H1 (cell line): ENCODE measurements at regions not wholly inside any gene's neighbourhood (a gene's known extent, or its start where the extent isn't known, plus 50 kb on each side); places are given as distances from the start of the nearest gene placed in this dataset.

Source experiments
- CTCF ChIA-PET: fragments of 300-600 bp; sonication (Branson Sonifier 250); formaldehyde crosslinking; loops from one replicate; lab custom pipeline; 2021; ENCODE audit not compliant: partially characterized antibody; lab: Charles Lee
- POLR2A ChIA-PET: fragments of 300-600 bp; sonication (Branson Sonifier 250); formaldehyde crosslinking; loops from one replicate; lab custom pipeline; 2021; ENCODE audit warnings: inconsistent platforms; ENCODE audit not compliant: partially characterized antibody; lab: Charles Lee
- DNase-seq, 2 experiments: peaks; one replicate each; pipeline versions ENCODE4 v3.0.0 to v3.0.0-alpha.2; 2010 to 2022; ENCODE audit warnings: low spot score in 2 of 2, low read depth in 1 of 2, mixed read lengths in 1 of 2
- FAIRE-seq: peaks from 2 replicates; lab custom pipeline; 2011; peaks lifted over from hg19 to GRCh38; lab: Jason Lieb, UNC
- H2AFZ ChIP-seq: 2 replicates; pipeline ENCODE4 v1.8.1; 2012; ENCODE audit warnings: low read length, inconsistent platforms
- H2AK5ac ChIP-seq: 2 replicates; pipeline ENCODE4 v1.6.1; 2013; ENCODE audit warnings: low read depth, low read length
- H2BK120ac ChIP-seq: replicated peaks from 2 replicates; pipeline ENCODE3; 2013; ENCODE audit warnings: low read depth, low read length, inconsistent platforms
- H2BK12ac ChIP-seq: 2 replicates; pipeline ENCODE4 v1.6.1; 2013; ENCODE audit warnings: low read depth, low read length
- H2BK15ac ChIP-seq: 2 replicates; pipeline ENCODE4 v1.6.1; 2013; ENCODE audit warnings: low read length
- H2BK20ac ChIP-seq: 2 replicates; pipeline ENCODE4 v1.6.1; 2013; ENCODE audit warnings: low read length
- H2BK5ac ChIP-seq: 2 replicates; pipeline ENCODE4 v1.6.1; 2013; ENCODE audit warnings: low read depth, low read length
- H3K14ac ChIP-seq: 2 replicates; pipeline ENCODE4 v1.6.1; 2013; ENCODE audit warnings: inconsistent platforms; ENCODE audit not compliant: insufficient read length
- H3K18ac ChIP-seq: 2 replicates; pipeline ENCODE4 v1.6.1; 2013; ENCODE audit warnings: low read length; ENCODE audit errors: extremely low read depth
- H3K23ac ChIP-seq: 2 replicates; pipeline ENCODE4 v1.6.1; 2013; ENCODE audit warnings: inconsistent platforms; ENCODE audit not compliant: insufficient read length
- H3K23me2 ChIP-seq: 2 replicates; pipeline ENCODE4 v1.6.1; 2013; ENCODE audit warnings: low read depth, low read length
- H3K27ac ChIP-seq: 2 replicates; pipeline ENCODE4 v1.6.1; 2011; ENCODE audit warnings: low read depth, low read length, inconsistent platforms
- H3K27me3 ChIP-seq, 4 experiments: replicated peaks in 1 of 4; 1 replicate in 1 of 4; 2 replicates in 3 of 4; pipeline versions ENCODE4 v1.6.1 to v1.8.1; 2011 to 2013; ENCODE audit warnings: low read length in 3 of 4, mild to moderate bottlenecking in 3 of 4, inconsistent platforms in 2 of 4, mixed read lengths in 2 of 4, moderate library complexity in 1 of 4; ENCODE audit not compliant: control insufficient read depth in 3 of 4, insufficient read depth in 3 of 4; ENCODE audit errors: extremely low read depth in 1 of 4
- H3K36me3 ChIP-seq, 4 experiments: 2 replicates each; pipeline versions ENCODE4 v1.6.1 to v1.8.1; 2011 to 2013; ENCODE audit warnings: mild to moderate bottlenecking in 4 of 4, low read length in 3 of 4, moderate library complexity in 2 of 4, control low read depth in 1 of 4, inconsistent platforms in 1 of 4; ENCODE audit not compliant: insufficient read depth in 4 of 4, control insufficient read depth in 2 of 4
- H3K4ac ChIP-seq: replicated peaks from 2 replicates; pipeline ENCODE3; 2013; ENCODE audit warnings: low read length, low read depth, mixed read lengths, inconsistent platforms; ENCODE audit not compliant: insufficient read length
- H3K4me1 ChIP-seq, 4 experiments: replicated peaks in 1 of 4; 1 replicate in 1 of 4; 2 replicates in 3 of 4; pipeline versions ENCODE4 v1.6.1 to v1.8.1; 2011 to 2013; ENCODE audit warnings: low read length in 3 of 4, inconsistent platforms in 2 of 4, mixed read lengths in 1 of 4; ENCODE audit not compliant: insufficient read depth in 4 of 4, control insufficient read depth in 3 of 4
- H3K4me2 ChIP-seq, 2 experiments: 2 replicates each; pipeline versions ENCODE4 v1.6.1 to v1.8.1; 2011 to 2013; ENCODE audit warnings: low read depth in 2 of 2, low read length in 2 of 2, control low read depth in 1 of 2, inconsistent platforms in 1 of 2, mild to moderate bottlenecking in 1 of 2; ENCODE audit not compliant: insufficient read depth in 1 of 2
- H3K4me3 ChIP-seq, 4 experiments: fragments of 200-600, 300-600 bp in 1 of 4; sonication (generic), shearing (Covaris generic), sonication (Bioruptor Twin) in 1 of 4; 2 replicates each; pipeline versions ENCODE4 v1.5.1 to v1.8.1; 2011 to 2016; ENCODE audit warnings: low read length in 4 of 4, low read depth in 3 of 4, control low read depth in 2 of 4, inconsistent platforms in 2 of 4, mild to moderate bottlenecking in 2 of 4, mixed read lengths in 1 of 4, moderate library complexity in 1 of 4; ENCODE audit not compliant: insufficient read depth in 2 of 4; ENCODE audit errors: extremely low read depth in 1 of 4
- H3K56ac ChIP-seq: replicated peaks from 2 replicates; pipeline ENCODE3; 2013; ENCODE audit warnings: low read depth, mild to moderate bottlenecking, mixed read lengths, low read length, inconsistent platforms; ENCODE audit not compliant: insufficient read length
- H3K79me1 ChIP-seq: 2 replicates; pipeline ENCODE4 v1.6.1; 2013; ENCODE audit warnings: low read depth, low read length, control low read depth
- H3K79me2 ChIP-seq, 2 experiments: 2 replicates each; pipeline versions ENCODE4 v1.6.1 to v1.8.1; 2012 to 2013; ENCODE audit warnings: low read length in 2 of 2, mild to moderate bottlenecking in 2 of 2, inconsistent platforms in 1 of 2; ENCODE audit not compliant: insufficient read depth in 2 of 2, control insufficient read depth in 1 of 2
- H3K9ac ChIP-seq, 4 experiments: replicated peaks in 1 of 4; 1 replicate in 1 of 4; 2 replicates in 3 of 4; pipeline versions ENCODE4 v1.6.1 to v1.8.1; 2011 to 2013; ENCODE audit warnings: low read depth in 3 of 4, low read length in 3 of 4, control low read depth in 2 of 4, mild to moderate bottlenecking in 2 of 4, moderate library complexity in 2 of 4, inconsistent platforms in 1 of 4; ENCODE audit errors: extremely low read depth in 1 of 4
- H3K9me3 ChIP-seq, 2 experiments: 2 replicates each; pipeline versions ENCODE4 v1.6.1 to v1.8.1; 2012 to 2013; ENCODE audit warnings: mild to moderate bottlenecking in 2 of 2, moderate library complexity in 2 of 2, control low read depth in 1 of 2, inconsistent platforms in 1 of 2, low read depth in 1 of 2, low read length in 1 of 2, mixed read lengths in 1 of 2; ENCODE audit not compliant: insufficient read depth in 2 of 2
- H4K20me1 ChIP-seq, 2 experiments: replicated peaks in 1 of 2; 2 replicates each; pipeline versions ENCODE3 to v1.8.1; 2011 to 2013; ENCODE audit warnings: inconsistent platforms in 2 of 2, low read length in 2 of 2, mild to moderate bottlenecking in 1 of 2; ENCODE audit not compliant: insufficient read depth in 2 of 2, control insufficient read depth in 1 of 2
- H4K5ac ChIP-seq: 2 replicates; pipeline ENCODE4 v1.6.1; 2013; ENCODE audit warnings: low read length, low read depth, mixed read lengths, inconsistent platforms; ENCODE audit not compliant: insufficient read length
- H4K8ac ChIP-seq: 2 replicates; pipeline ENCODE4 v1.8.0; 2013; ENCODE audit warnings: mild to moderate bottlenecking, moderate library complexity, low read length, inconsistent platforms; ENCODE audit not compliant: insufficient read depth; ENCODE audit errors: extremely low read depth
- H4K91ac ChIP-seq: replicated peaks from 2 replicates; pipeline ENCODE3; 2013; ENCODE audit warnings: low read length, mixed read lengths, inconsistent platforms; ENCODE audit not compliant: insufficient read length
- BACH1 ChIP-seq: IDR thresholded peaks from 2 replicates; pipeline ENCODE4 v1.6.1; 2012; ENCODE audit warnings: low read length, improper control_type of control experiment
- CBX8 ChIP-seq: fragments of 300-800, 300-1000 bp; sonication (generic); IDR thresholded peaks from 2 replicates; pipeline ENCODE4 v1.7.1; 2016; ENCODE audit warnings: low read depth, low read length, borderline replicate concordance
- CEBPB ChIP-seq: IDR thresholded peaks from 2 replicates; pipeline ENCODE4 v1.6.1; 2012; ENCODE audit warnings: low read depth, low read length
- CHD1 ChIP-seq: IDR thresholded peaks from 2 replicates; pipeline ENCODE4 v1.6.1; 2012; ENCODE audit warnings: low read depth, low read length, improper control_type of control experiment
- CTBP2 ChIP-seq: IDR thresholded peaks from 2 replicates; pipeline ENCODE4 v1.7.0; 2011; ENCODE audit warnings: borderline replicate concordance, mild to moderate bottlenecking, moderate library complexity, mixed read lengths, low read length; ENCODE audit not compliant: insufficient read depth, insufficient read length
- HDAC2 ChIP-seq, 2 experiments: fragments of 300-600 bp in 1 of 2; sonication (generic) in 1 of 2; IDR thresholded peaks; 2 replicates each; pipeline ENCODE4 v1.6.1; 2011 to 2012; ENCODE audit warnings: low read depth in 2 of 2, low read length in 2 of 2, mild to moderate bottlenecking in 2 of 2, moderate library complexity in 2 of 2, borderline replicate concordance in 1 of 2, inconsistent platforms in 1 of 2
- HDAC6 ChIP-seq: IDR thresholded peaks from one replicate; pipeline ENCODE4 v1.7.1; 2012; ENCODE audit warnings: low read depth, mild to moderate bottlenecking, inconsistent platforms, low read length, moderate library complexity
- JUN ChIP-seq: IDR thresholded peaks from 2 replicates; pipeline ENCODE4 v1.6.1; 2011; ENCODE audit warnings: low read depth, mild to moderate bottlenecking, improper control_type of control experiment, low read length
- KDM5A ChIP-seq: fragments of 200-600 bp; IDR thresholded peaks from 2 replicates; pipeline ENCODE4 v1.7.1; 2012; ENCODE audit warnings: mild to moderate bottlenecking, low read length, inconsistent platforms, mixed read lengths
- NANOG ChIP-seq: IDR thresholded peaks from 2 replicates; pipeline ENCODE4 v1.6.1; 2011; ENCODE audit warnings: low read length, low read depth, mild to moderate bottlenecking, inconsistent platforms; ENCODE audit not compliant: insufficient read depth, poor library complexity, severe bottlenecking
- SAP30 ChIP-seq: fragments of 300-600 bp; sonication (generic); IDR thresholded peaks from 2 replicates; pipeline ENCODE4 v1.7.1; 2012; ENCODE audit warnings: low read length, moderate library complexity, mild to moderate bottlenecking, inconsistent platforms; ENCODE audit not compliant: insufficient read depth, insufficient replicate concordance
- SIN3A ChIP-seq, 2 experiments: IDR thresholded peaks in 1 of 2; conservative IDR thresholded peaks in 1 of 2; 2 replicates each; pipeline ENCODE4 v1.6.1; 2011 to 2012; ENCODE audit warnings: low read length in 2 of 2, improper control_type of control experiment in 1 of 2, low read depth in 1 of 2, mild to moderate bottlenecking in 1 of 2
- USF2 ChIP-seq: IDR thresholded peaks from 2 replicates; pipeline ENCODE4 v1.6.1; 2011; ENCODE audit warnings: low read length, improper control_type of control experiment
- ZNF274 ChIP-seq: IDR thresholded peaks from 2 replicates; pipeline ENCODE4 v1.7.0; 2012; ENCODE audit warnings: low read length, borderline replicate concordance; ENCODE audit errors: extremely low read depth

- Histone ChIP-seq H2BK5ac (no peak overlapping the region), H3K9me3 (no peaks in the 10 kb centered on the region), H3K4me2 (no peak overlapping the region), H3K27ac (no peak overlapping the region), H4K5ac (no peak overlapping the region), H3K79me2 (no peaks in the 10 kb centered on the region), H3K18ac (no peak overlapping the region), H4K8ac (no peak overlapping the region), H3K4me3 (no peak overlapping the region), H3K27me3 (no peaks in the 10 kb centered on the region), H3K56ac (no peak overlapping the region), H3K4me1 (peaks cover 0 to 5% (median 0%) of the 10 kb centered on the region in 4 experiments; a peak in 1 of 7 replicates), H2BK12ac (no peak overlapping the region), H3K14ac (no peak overlapping the region), H3K79me1 (no peaks in the 10 kb centered on the region), H3K4ac (no peak overlapping the region), H2AK5ac (no peak overlapping the region), H3K23me2 (no peaks in the 10 kb centered on the region), H4K20me1 (no peaks in the 10 kb centered on the region), H3K23ac (no peak overlapping the region), H4K91ac (no peak overlapping the region), H3K9ac (no peak overlapping the region), H2AFZ (no peak overlapping the region), H2BK15ac (no peak overlapping the region), H3K36me3 (no peaks in the 10 kb centered on the region), H2BK20ac (no peak overlapping the region), H2BK120ac (no peak overlapping the region)
- DNase-seq (no peak), FAIRE-seq (no peak)
- ChIA-PET CTCF (interaction anchor here (0.8 kb wide), 1 partner anchor 9 kb away, joined by 3 read pairs; no protein-coding TSS in a partner anchor), POLR2A (no interaction called here)
- no peak for TF ChIP-seq SAP30
- no peak for TF ChIP-seq USF2
- TF ChIP-seq HDAC6: no peak
- TF ChIP-seq SIN3A (conservative IDR thresholded peaks at IDR 0.05 in 1 of 2, IDR thresholded peaks at IDR 0.05 in 1 of 2; ENCODE audit: low read depth in 1 of 2, low read length in 2 of 2): no peak
- no peak for TF ChIP-seq KDM5A
- TF ChIP-seq CHD1: no peak
- no peak for TF ChIP-seq CBX8
- TF ChIP-seq CTBP2: no peak
- no peak for TF ChIP-seq NANOG
- no peak for TF ChIP-seq CEBPB
- TF ChIP-seq HDAC2 (IDR thresholded peaks at IDR 0.05; ENCODE audit: borderline replicate concordance in 1 of 2, low read depth in 2 of 2, low read length in 2 of 2): no peak
- no peak for TF ChIP-seq JUN
- TF ChIP-seq BACH1: no peak
- no peak for TF ChIP-seq ZNF274
Measured at GRCh38 chr7:110129159-110129558, 961.8 kb upstream of the LRRN3 start.
